ENCODE measurements at regions not wholly inside any gene's neighbourhood (a gene's known extent, or its start where the extent isn't known, plus 50 kb on each side); places are given as distances from the start of the nearest gene placed in this dataset.

- TF ChIP-seq REST (IDR thresholded peaks at IDR 0.05; ENCODE audit: insufficient read depth in 1 of 2, low read depth in 2 of 2, low read length in 1 of 2) (no peak), SIN3A (IDR thresholded peaks at IDR 0.05; ENCODE audit: borderline replicate concordance, insufficient read depth, low read depth, low read length) (no peak), POLR2AphosphoS5 (IDR thresholded peaks at IDR 0.05; ENCODE audit: low read depth, low read length) (no peak), TCF7L2 (IDR thresholded peaks at IDR 0.05; ENCODE audit: low read depth, low read length) (no peak)
- Histone ChIP-seq H3K27me3 (ENCODE audit: control insufficient read depth, insufficient read depth, low read length) (no peaks in the 10 kb centered on the region), H3K36me3 (ENCODE audit: control insufficient read depth, insufficient read depth, low read length) (no peaks in the 10 kb centered on the region), H3K27ac (ENCODE audit: low read length) (no peak overlapping the region), H3K4me3 (ENCODE audit: low read depth in 2 of 2, low read length in 2 of 2) (no peak overlapping the region), H3K9me3 (ENCODE audit: control insufficient read depth, insufficient read depth, low read depth, low read length) (no peaks in the 10 kb centered on the region), H3K4me1 (ENCODE audit: control insufficient read depth, insufficient read depth, low read length) (no peaks in the 10 kb centered on the region)
- intact Hi-C loops (cut with micrococcal nuclease; ENCODE audit: unreplicated experiment) = no loop called here
- ChIA-PET POLR2A (no interaction called here), CTCF (no interaction called here)
- BruUV-seq (replicated peaks) = no TSS peak
- no peak for DNase-seq (ENCODE audit: low read depth, low spot score)
- in situ Hi-C loops (cut with HindIII; ENCODE audit: low pct_unique_long_range_greater_than_20kb, low sequenced_read_pairs) = no loop called here
- ATAC-seq = no peak
Observed at GRCh38 chr10:57673446-57673960, 594.2 kb downstream of the IPMK start.

- Histone ChIP-seq H3K9me3 (ENCODE audit: control insufficient read depth, insufficient read depth, low read depth, low read length) (no peaks in the 10 kb centered on the region; the same call in 1 of the 2 replicates), H3K27me3 (ENCODE audit: control insufficient read depth, insufficient read depth, low read length) (no peaks in the 10 kb centered on the region), H3K36me3 (ENCODE audit: control insufficient read depth, insufficient read depth, low read length) (no peaks in the 10 kb centered on the region), H3K4me1 (ENCODE audit: control insufficient read depth, insufficient read depth, low read length) (no peaks in the 10 kb centered on the region), H3K27ac (ENCODE audit: low read length) (no peak overlapping the region), H3K4me3 (ENCODE audit: low read depth in 2 of 2, low read length in 2 of 2) (no peak overlapping the region)
- ChIA-PET POLR2A (no interaction called here), CTCF (no interaction called here)
- intact Hi-C loops (cut with micrococcal nuclease; ENCODE audit: unreplicated experiment) = no loop called here
- TF ChIP-seq CTCF (IDR thresholded peaks at IDR 0.05) (no peak), SIN3A (IDR thresholded peaks at IDR 0.05; ENCODE audit: borderline replicate concordance, insufficient read depth, low read depth, low read length) (no peak), TCF7L2 (IDR thresholded peaks at IDR 0.05; ENCODE audit: low read depth, low read length) (no peak), POLR2AphosphoS5 (IDR thresholded peaks at IDR 0.05; ENCODE audit: low read depth, low read length) (no peak), REST (IDR thresholded peaks at IDR 0.05; ENCODE audit: insufficient read depth in 1 of 2, low read depth in 2 of 2, low read length in 1 of 2) (no peak)
- in situ Hi-C loops (cut with HindIII; ENCODE audit: low pct_unique_long_range_greater_than_20kb, low sequenced_read_pairs) = no loop called here
- ATAC-seq (no peak), DNase-seq (ENCODE audit: low read depth, low spot score) (no peak)
- no TSS peak for BruUV-seq (replicated peaks)
Observed at GRCh38 chr10:57664815-57665214, 602.9 kb downstream of the IPMK start.

Measured in Panc1 (cell line).